HG03342 (cell line): ENCODE measurements at regions not wholly inside any gene's neighbourhood (a gene's known extent, or its start where the extent isn't known, plus 50 kb on each side); places are given as distances from the start of the nearest gene placed in this dataset.

Experiments
- ATAC-seq: cut with Tn5 transposase; IDR thresholded peaks from one replicate; pipeline ENCODE4 v1.9.1; 2021; ENCODE audit warnings: mild to moderate bottlenecking, moderate library complexity; ENCODE audit not compliant: unreplicated experiment

GRCh38 chr12:59252731-59253130, 332.4 kb upstream of the LRIG3 start:
- no peak for ATAC-seq

GRCh38 chr12:59250766-59251165, 330.5 kb upstream of the LRIG3 start:
- ATAC-seq = no peak

GRCh38 chr12:59240048-59240447, 319.7 kb upstream of the LRIG3 start:
- no peak for ATAC-seq

GRCh38 chr12:59234391-59234790, 314.1 kb upstream of the LRIG3 start:
- no peak for ATAC-seq

GRCh38 chr12:59230334-59230733, 310.0 kb upstream of the LRIG3 start:
- ATAC-seq = no peak

- no peak for ATAC-seq
These were observed 298.8 kb upstream of the LRIG3 start for GRCh38 chr12:59219148-59219547.

- no peak for ATAC-seq
These were observed 276.7 kb upstream of the LRIG3 start for GRCh38 chr12:59196989-59197388.

- ATAC-seq = no peak
These were observed 274.5 kb upstream of the LRIG3 start for GRCh38 chr12:59194794-59195193.

GRCh38 chr12:59193476-59194050, 273.3 kb upstream of the LRIG3 start:
- ATAC-seq = no peak

- ATAC-seq = no peak
These were observed 271.1 kb upstream of the LRIG3 start for GRCh38 chr12:59191372-59191771.

GRCh38 chr12:59186451-59186850, 266.1 kb upstream of the LRIG3 start:
- no peak for ATAC-seq

- ATAC-seq = no peak
These were observed 265.0 kb upstream of the LRIG3 start for GRCh38 chr12:59185295-59185694.

GRCh38 chr12:59182658-59183455, 262.6 kb upstream of the LRIG3 start:
- no peak for ATAC-seq

- no peak for ATAC-seq
These were observed 261.9 kb upstream of the LRIG3 start for GRCh38 chr12:59182191-59182590.

GRCh38 chr12:59181196-59181777, 261.0 kb upstream of the LRIG3 start:
- no peak for ATAC-seq

GRCh38 chr12:59179231-59179630, 258.9 kb upstream of the LRIG3 start:
- no peak for ATAC-seq

GRCh38 chr12:59173695-59174094, 253.4 kb upstream of the LRIG3 start:
- ATAC-seq = no peak

GRCh38 chr12:59168647-59169046, 248.3 kb upstream of the LRIG3 start:
- ATAC-seq = no peak

GRCh38 chr12:59166457-59166856, 246.2 kb upstream of the LRIG3 start:
- no peak for ATAC-seq

- ATAC-seq = no peak
These were observed 244.9 kb upstream of the LRIG3 start for GRCh38 chr12:59164991-59165718.

- ATAC-seq = no peak
These were observed 243.9 kb upstream of the LRIG3 start for GRCh38 chr12:59164226-59164625.

- no peak for ATAC-seq
These were observed 238.4 kb upstream of the LRIG3 start for GRCh38 chr12:59158681-59159080.
